GM12872 (cell line): ENCODE measurements at regions not wholly inside any gene's neighbourhood (a gene's known extent, or its start where the extent isn't known, plus 50 kb on each side); places are given as distances from the start of the nearest gene placed in this dataset.

Experiments
- CTCF ChIP-seq: IDR thresholded peaks from 3 replicates; pipeline ENCODE4 v1.5.1; 2011; ENCODE audit warnings: low read depth, mild to moderate bottlenecking, low read length, moderate library complexity; ENCODE audit not compliant: insufficient read depth

DNA sequence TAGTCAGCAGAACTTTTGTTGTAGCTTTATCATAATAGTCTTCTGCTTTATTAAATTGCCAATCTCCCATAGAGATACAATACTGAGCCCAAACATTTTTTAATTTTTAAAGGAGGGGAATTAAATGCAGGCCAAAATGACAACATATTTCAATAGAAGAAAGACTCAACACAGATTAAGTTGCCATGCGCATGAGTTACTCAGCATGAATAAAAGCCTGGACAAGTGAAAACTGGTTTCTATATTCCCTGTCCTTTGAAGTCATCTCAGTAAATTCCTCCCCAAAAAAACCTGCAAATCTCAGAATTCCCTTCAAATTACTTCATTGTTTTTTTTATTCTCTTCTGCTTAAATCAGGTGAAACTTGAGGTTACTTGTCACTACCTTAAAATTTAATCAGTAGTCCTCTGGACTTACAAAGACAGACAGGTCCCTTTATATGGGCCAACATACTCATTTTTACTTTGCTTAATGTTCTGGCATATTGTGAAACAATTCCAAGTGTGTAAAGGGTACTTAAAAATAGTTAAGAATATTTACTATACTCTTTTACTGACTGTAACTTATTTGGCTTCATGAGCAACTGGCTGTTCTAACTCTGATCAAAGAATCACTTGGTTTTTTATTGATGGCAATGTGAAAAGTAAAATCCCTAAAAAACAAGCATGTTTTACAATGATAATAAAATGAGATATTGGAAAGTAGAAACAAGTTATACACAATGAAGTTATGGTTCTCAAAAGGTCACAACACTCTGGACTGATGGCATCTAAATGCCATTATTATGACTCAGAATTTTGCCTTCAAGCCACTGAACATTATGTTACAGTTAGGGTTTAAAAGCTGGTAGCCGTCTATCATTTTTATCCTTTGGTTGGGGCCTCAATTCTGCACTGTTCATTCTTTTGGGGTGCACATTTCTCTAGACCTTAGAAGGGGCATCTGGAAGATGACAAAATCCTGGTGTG is 49.9 kb upstream of the COL21A1 start:
- no peak for TF ChIP-seq CTCF
